Activated CD4-positive, alpha-beta T cell treated with anti-CD3 and anti-CD28 coated beads, Interleukin-10, Interleukin-2, amounts not matched to agents 100 ng/mL and 50 ng/mL, durations not matched to agents 16 hours and 8 hours (primary cell): ENCODE measurements at regions not wholly inside any gene's neighbourhood (a gene's known extent, or its start where the extent isn't known, plus 50 kb on each side); places are given as distances from the start of the nearest gene placed in this dataset.
A peak's percentile ranks its signal among the peaks of the same experiment; 100 is the strongest.

Experiments used
- DNase-seq: peaks from one replicate; pipeline ENCODE4 v3.0.0-alpha.2; 2020

DNA sequence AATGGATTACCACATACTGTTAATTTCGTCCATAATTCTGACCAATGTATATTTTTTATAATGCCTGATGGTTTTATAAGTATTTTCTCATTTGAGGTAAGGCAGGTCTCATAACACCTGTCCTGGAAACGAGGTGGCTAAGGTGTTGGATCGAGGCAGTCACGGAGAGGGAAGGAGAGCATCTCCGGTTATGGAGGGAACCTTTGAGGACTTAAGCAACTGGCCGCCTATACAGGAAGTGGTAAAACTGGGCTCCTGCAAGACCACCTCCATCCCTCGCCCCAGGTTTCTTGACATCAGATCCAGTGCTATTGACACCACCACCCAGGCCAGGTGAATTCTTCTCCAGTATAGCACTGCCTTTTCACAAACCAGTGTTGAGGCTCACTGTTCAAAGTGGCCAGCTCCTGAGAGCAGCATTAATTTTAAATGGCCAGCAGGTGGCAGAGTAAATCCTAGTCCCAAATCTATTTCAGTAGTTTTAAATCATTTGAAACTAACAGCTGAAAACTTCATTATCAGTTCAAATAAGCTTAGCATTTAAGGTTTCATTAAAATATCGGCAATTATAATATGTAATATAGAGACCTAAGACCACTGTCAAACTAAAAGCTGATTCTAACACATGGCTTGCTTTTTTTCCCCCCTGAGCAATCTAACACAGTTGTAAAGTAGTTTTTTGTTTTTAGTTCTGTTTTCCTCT lies 100.8 kb downstream of the PPM1A start:
- DNase-seq = peak; percentile 37

GRCh38 chr14:60350366-60350720 lies 101.3 kb downstream of the PPM1A start:
- DNase-seq = no peak

DNA sequence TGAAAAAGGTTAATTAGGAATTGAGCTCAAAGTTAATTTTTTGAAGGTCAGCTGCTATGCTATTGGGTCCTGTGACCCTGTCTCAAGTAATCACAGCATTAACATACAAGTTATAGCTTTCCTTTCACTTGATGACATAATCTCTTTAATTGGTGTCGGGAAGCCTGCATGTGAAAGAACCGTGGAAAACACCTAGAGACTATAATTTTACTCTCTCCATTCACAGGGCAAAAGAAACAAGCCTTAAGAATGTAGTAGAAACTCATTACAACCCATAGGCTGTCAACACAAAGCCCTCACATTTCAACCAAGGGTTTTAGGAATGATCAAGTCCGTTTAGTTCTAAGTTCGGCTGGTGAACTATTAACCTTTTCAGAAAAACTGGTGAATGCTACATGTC lies 104.4 kb downstream of the PPM1A start:
- DNase-seq = no peak

DNA sequence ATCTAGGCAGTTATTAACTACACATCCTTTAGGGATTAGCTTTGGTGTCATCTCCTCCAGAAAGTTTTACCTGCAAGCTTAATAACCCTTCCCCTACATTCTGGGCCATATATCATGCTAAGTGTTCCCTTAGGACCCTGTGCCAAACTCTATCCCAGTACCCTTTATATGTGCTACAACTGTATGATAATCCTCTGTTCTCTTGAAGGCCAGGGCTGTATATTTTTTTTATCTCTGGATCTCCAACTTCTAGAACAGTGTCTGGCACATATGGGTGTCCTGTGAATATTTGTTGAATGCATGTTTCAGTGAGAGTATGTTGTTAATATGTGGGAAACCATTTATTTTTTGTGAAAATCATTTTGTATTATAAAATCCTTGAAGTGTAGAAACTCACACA lies 106.7 kb downstream of the PPM1A start:
- no peak for DNase-seq

DNA sequence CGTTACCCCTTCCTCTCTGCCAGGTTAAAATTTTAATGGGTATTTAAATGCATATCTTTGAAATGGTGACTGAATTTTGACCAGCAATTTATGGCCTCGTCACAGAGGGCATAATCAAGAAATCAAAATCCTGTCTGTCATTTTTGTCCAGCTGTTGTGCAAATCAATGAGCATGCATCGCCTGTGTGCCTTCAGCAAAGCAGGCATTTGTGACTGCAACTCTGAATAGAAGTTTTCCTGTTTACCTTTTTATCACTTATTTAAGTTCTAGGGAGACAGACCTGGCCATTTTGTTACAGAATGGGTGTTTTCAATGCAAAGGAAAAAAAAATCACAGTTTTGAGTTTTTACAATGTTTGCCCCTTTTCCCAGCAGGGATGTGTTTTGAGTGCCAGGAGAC lies 107.4 kb downstream of the PPM1A start:
- no peak for DNase-seq

- DNase-seq = no peak
These were observed 108.0 kb downstream of the PPM1A start for GRCh38 chr14:60356906-60357550.

- no peak for DNase-seq
These were observed 108.6 kb downstream of the PPM1A start for GRCh38 chr14:60357551-60358149.

DNA sequence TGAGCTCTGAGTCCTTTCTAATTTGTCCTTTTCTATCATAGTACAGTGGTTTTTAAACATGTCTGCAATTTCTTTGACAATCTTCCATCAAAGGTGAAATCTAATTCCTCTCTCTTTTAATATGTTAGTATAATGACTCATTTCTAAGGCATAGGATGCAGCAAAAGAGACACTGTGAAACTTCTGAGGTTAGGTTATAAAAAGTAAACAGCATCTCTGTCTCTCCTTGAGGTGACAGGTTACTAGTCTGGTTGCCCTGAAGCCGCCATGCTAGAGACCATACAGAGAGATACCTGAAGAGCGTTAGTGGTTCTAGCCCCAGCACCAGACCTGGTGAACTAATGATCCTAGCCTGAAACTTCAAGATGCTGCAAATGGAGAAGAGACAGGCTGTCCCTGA lies 114.3 kb downstream of the PPM1A start:
- DNase-seq = no peak

DNA sequence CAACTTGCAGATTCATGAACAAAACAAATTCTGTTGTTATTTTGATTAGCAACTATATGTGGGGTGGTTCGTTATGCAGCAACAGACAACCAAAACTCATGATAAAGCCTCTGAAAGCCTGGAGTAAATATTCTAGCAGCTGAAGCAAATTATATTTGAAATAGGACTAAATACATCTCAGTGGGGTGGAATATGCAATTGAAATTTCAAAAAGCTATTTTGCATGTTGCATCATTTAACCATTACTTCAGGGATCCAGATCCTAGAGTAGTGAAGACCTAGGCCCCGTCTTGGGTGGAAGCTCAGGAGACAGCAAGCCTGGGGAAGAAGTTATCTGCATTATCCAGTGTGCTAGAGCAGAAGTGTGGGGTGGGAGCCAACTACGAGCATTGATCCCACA lies 114.7 kb downstream of the PPM1A start:
- no peak for DNase-seq

DNA sequence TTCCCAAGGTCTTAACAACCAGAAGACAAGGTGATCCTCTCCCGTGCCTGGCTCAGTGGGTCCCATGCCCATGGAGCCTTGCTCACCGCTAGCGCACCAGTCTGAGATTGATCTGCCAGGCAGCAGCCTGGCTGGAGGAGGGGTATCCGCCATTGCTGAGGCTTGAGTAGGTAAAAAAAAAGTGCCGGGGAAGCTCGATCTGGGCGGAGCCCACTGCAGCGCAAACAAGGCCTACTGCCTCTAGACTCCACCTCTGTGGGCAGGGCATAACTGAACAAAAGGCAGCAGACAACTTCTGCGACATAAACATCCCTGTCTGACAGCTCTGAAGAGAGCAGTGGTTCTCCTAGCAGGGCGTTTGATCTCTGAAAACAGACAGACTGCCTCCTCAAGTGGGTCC lies 104.0 kb downstream of the C14orf39 start:
- no peak for DNase-seq
